ENCODE measurements at regions not wholly inside any gene's neighbourhood (a gene's known extent, or its start where the extent isn't known, plus 50 kb on each side); places are given as distances from the start of the nearest gene placed in this dataset.

DNA sequence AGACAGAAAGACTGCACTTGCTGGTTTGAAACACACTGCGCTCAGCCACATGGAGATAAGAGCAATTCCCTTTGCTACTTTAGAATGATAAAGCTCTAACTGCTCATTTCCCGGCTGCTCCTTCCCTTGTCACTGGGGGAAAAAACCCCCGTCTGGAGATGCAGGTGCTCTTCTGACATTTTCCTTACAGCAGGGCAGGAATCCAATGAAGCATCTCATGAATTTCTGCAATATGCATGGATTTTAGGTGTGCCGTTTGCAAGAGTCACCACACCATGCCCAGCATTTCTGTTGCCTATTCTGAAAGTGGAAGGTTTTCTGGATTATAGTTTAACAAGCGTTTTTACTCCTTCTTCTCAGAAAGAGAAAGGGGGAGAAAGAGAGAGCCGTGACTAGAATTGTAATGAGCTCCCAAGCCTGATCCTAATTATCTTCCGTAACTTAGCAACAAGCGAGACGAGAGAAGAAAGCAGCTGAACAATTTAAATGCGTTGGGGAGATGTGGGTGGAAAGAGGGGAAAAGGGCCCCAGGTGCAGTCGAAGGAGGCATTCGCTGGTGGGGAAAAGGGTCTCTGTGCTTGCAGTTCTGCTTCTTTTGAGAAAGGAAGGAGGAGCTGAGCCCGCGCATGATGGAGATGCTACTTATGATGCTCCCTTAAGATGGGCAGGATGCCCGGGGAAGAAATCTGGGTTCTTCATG is 76.6 kb upstream of the SPATA13 start:
- TF ChIP-seq, protein P1, sequence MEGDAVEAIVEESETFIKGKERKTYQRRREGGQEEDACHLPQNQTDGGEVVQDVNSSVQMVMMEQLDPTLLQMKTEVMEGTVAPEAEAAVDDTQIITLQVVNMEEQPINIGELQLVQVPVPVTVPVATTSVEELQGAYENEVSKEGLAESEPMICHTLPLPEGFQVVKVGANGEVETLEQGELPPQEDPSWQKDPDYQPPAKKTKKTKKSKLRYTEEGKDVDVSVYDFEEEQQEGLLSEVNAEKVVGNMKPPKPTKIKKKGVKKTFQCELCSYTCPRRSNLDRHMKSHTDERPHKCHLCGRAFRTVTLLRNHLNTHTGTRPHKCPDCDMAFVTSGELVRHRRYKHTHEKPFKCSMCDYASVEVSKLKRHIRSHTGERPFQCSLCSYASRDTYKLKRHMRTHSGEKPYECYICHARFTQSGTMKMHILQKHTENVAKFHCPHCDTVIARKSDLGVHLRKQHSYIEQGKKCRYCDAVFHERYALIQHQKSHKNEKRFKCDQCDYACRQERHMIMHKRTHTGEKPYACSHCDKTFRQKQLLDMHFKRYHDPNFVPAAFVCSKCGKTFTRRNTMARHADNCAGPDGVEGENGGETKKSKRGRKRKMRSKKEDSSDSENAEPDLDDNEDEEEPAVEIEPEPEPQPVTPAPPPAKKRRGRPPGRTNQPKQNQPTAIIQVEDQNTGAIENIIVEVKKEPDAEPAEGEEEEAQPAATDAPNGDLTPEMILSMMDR (conservative IDR thresholded peaks at IDR 0.05; ENCODE audit: low read depth, low read length): no peak
- no peak for DNase-seq (ENCODE audit: low read depth)
- H3K4me3 ChIP-seq (ENCODE audit: low read depth, low read length): no peak overlapping the region

DNA sequence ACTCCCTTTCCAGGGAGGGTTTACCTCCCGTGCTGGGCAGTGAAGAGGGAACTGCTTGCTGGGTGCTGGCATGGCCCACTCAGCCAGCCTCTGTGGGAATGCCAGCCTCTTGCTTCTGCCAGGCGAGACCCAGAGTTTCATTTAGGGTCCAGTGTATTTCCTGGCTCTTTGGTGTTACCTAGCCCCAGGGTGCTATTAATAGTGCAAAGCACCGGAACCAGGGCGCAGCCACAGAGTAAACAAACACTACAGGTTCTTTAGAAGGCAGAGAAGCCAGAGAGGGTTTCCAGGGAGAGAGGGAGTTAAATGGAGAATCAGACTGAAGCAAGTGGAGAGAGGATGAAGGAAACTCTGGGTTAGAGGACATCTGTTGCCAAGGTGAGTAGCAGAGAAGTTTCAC is 74.9 kb upstream of the SPATA13 start:
- TF ChIP-seq, protein P1 (conservative IDR thresholded peaks at IDR 0.05; ENCODE audit: low read depth, low read length): no peak
- no peak for DNase-seq (ENCODE audit: low read depth)
- no peak overlapping the region for H3K4me3 ChIP-seq (ENCODE audit: low read depth, low read length)

DNA sequence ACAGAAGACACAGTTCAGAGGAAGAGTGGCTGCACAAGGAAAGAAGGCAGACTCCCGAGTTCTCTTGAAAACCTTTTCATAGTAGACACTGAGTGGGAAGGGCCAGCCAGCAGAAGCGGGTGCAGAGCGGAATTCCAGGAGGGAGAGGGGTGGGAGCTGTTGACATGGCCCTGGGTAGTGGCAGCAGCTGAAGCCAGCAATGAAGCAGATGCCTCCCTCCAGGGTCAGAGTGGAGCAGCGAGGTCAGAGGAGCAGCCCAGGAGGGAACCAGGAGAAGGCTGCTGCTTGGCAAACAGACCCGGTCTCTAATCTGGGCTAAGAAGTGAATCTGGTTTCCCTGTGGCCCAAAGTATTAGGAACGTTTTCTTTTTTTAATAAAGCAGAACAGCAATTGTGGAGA is 73.9 kb upstream of the SPATA13 start:
- no peak for DNase-seq (ENCODE audit: low read depth)
- H3K4me3 ChIP-seq (ENCODE audit: low read depth, low read length): no peak overlapping the region
- TF ChIP-seq, protein P1 (conservative IDR thresholded peaks at IDR 0.05; ENCODE audit: low read depth, low read length): no peak

DNA sequence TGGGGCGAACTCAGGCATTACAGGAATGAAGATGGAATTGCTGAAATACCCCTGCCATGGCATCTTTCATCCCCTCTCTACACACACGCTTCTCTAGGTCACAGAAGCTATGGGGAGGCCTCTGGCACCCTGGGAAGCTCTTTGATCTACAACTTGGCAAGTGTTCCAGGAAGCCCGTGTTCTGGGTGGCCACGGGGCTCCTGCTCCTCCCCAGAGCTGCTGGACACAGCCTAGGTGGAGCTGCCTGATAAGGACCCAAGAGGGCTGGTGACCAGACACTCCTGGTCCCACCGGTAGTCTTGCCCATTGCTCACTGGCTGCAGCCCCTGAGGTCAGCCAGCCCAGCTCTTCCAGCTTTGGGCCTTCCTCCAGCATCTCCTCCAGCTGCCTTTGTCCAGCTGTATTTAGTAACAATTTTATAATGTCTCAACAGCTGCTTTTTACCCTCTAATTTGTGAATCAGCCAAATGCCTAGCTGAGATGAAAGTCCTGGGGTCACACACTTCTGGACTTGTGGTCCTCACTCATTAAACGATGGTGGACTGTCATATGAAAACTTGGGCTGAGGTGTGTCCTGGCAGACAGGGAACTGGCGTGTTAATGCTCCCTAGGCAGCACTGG is 72.8 kb upstream of the SPATA13 start:
- peak; percentile 42 for DNase-seq (ENCODE audit: low read depth)
- TF ChIP-seq, protein P1 (conservative IDR thresholded peaks at IDR 0.05; ENCODE audit: low read depth, low read length): no peak
- H3K4me3 ChIP-seq (ENCODE audit: low read depth, low read length): no peak overlapping the region

DNA sequence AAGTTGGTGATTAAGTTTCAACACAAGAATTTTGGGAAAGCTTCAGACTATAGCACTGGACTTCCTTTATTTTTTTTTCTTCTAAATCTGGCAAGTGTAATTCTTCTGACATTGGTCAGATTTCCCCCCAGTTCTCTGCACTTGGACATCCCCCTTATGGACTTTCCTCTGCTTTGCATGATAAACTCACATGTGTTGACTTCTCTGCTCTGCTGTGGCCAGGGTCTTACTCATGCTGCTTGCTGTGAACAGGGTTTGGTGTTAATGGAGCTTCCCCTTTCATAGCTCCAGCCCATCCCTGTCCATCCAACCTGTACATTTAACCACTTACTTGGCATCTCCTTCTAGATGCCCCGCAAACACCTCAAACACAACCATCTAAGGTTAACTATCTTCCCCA is 70.5 kb upstream of the SPATA13 start:
- no peak for DNase-seq (ENCODE audit: low read depth)
- H3K4me3 ChIP-seq (ENCODE audit: low read depth, low read length): no peak overlapping the region

DNA sequence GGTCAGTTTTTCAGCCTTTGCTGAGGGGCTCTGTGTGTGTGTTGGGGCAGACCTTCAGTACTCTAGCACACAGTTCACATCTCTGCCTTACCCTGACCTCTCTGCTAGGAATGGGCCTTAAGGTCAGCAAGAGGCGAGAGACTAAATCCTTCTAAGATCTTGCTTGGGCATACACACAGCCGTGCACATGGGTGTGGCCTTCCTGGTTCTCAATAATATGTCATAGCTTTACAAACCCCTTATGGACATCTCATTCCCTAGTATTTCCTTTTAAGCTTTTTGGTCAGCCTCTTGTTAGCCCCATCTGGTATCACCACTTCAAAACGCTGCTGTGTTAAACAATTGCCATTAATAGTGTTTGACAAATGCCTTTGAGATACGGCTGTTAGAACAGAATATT is 69.4 kb upstream of the SPATA13 start:
- DNase-seq (ENCODE audit: low read depth): no peak
- no peak overlapping the region for H3K4me3 ChIP-seq (ENCODE audit: low read depth, low read length)
- TF ChIP-seq, protein P1 (conservative IDR thresholded peaks at IDR 0.05; ENCODE audit: low read depth, low read length): no peak

More for the DNA sequence above, 70.5 kb upstream of the SPATA13 start:
- TF ChIP-seq, protein P1 (conservative IDR thresholded peaks at IDR 0.05; ENCODE audit: low read depth, low read length): no peak

DNA sequence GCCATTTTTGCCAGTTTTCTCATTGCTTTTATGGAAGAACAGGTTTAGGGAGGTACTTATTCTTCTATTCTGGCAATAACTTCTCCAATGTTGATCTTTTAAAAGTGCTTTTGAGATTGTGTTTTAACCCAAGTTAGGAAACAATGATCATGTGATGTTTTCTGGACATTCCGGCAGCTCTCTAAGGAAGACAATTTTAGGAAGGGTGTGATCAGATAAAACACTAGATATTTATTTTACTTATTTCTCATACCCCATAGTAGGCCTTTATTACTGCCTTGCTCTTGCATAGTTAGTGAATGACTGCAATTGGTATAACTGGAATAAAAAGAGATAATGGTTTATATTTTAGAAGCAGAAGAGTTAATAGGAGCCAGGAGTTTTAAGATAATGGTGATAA is 68.4 kb upstream of the SPATA13 start:
- TF ChIP-seq, protein P1 (conservative IDR thresholded peaks at IDR 0.05; ENCODE audit: low read depth, low read length): no peak
- no peak for DNase-seq (ENCODE audit: low read depth)
- no peak overlapping the region for H3K4me3 ChIP-seq (ENCODE audit: low read depth, low read length)

All from choroid plexus epithelial cell (primary cell).